ENCODE measurements at regions not wholly inside any gene's neighbourhood (a gene's known extent, or its start where the extent isn't known, plus 50 kb on each side); places are given as distances from the start of the nearest gene placed in this dataset.

DNA sequence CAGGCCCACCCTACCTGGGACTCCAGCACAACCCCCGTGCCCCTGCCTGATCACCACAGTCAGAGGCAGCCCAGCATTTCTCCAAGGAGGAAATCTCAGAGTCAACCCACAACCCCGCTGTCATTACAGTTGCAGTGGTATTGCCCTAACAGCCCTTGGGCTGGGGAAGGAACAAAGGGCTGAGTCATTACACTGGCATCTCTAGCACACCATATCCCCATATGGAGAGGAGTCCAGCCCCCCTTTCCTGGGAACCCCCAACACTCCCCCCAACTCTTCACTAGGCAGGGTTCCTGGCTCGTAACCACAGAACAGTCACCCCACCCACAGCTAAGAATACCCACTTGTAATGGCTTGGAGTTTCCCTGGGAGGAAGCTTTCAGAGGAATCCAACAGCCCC is 149.4 kb upstream of the OGFRL1 start:
- TF ChIP-seq CTCF (IDR thresholded peaks at IDR 0.05) = no peak
- TF ChIP-seq POLR2A (IDR thresholded peaks at IDR 0.05) = no peak
- no peak for TF ChIP-seq POLR2AphosphoS5 (IDR thresholded peaks at IDR 0.05)

All from breast epithelium (tissue), 3 donors.